Testis (tissue), 2 donors: ENCODE measurements at regions not wholly inside any gene's neighbourhood (a gene's known extent, or its start where the extent isn't known, plus 50 kb on each side); places are given as distances from the start of the nearest gene placed in this dataset.

Experiments used
- DNase-seq: peaks from one replicate; pipeline ENCODE4 v3.0.0-alpha.2; 2019
- H3K27ac ChIP-seq, 2 donors: fragments of 200-600 bp; sonication (generic); one replicate each; pipeline ENCODE4 v1.5.1; 2019
- H3K27me3 ChIP-seq: fragments of 200-600 bp; sonication (generic); one replicate; pipeline ENCODE4 v1.5.1; 2019
- H3K36me3 ChIP-seq: fragments of 200-600 bp; sonication (generic); one replicate; pipeline ENCODE4 v1.5.1; 2017; ENCODE audit warnings: low read depth; ENCODE audit errors: missing control alignments
- H3K4me1 ChIP-seq: fragments of 200-600 bp; sonication (generic); one replicate; pipeline ENCODE4 v1.5.1; 2019
- H3K4me3 ChIP-seq, 2 donors: fragments of 200-600 bp; sonication (generic); one replicate each; pipeline ENCODE4 v1.5.1; 2017 to 2019
- H3K9me3 ChIP-seq: fragments of 200-600 bp; sonication (generic); one replicate; pipeline ENCODE4 v1.5.1; 2017
- POLR2A ChIP-seq: fragments of 450-650 bp; IDR thresholded peaks from one replicate; pipeline ENCODE4 v1.6.1; 2017; ENCODE audit warnings: antibody characterized with exemption, mild to moderate bottlenecking, moderate library complexity
- WGBS, 2 donors: methylation state at CpG; one replicate each; pipeline ENCODE4 v1.1.5; 2018; 5-methylcytosine and 5-hydroxymethylcytosine counted together
- intact Hi-C: fragments of 100-400 bp; cut with DNase I; formaldehyde crosslinking; loops from one replicate; pipeline ENCODE4 v1.15.1; 2023; ENCODE audit warnings: low total_unique reads
- TF ChIP-seq, protein P1 (sequence below), 3 experiments: fragments of 450-650 bp in 2 of 3; fragments of 200-600 bp in 1 of 3; sonication (generic) in 1 of 3; IDR thresholded peaks; one replicate each; pipeline ENCODE4 v1.5.1; 2016 to 2019; ENCODE audit warnings: antibody characterized with exemption in 3 of 3, mild to moderate bottlenecking in 2 of 3, moderate library complexity in 1 of 3

DNA sequence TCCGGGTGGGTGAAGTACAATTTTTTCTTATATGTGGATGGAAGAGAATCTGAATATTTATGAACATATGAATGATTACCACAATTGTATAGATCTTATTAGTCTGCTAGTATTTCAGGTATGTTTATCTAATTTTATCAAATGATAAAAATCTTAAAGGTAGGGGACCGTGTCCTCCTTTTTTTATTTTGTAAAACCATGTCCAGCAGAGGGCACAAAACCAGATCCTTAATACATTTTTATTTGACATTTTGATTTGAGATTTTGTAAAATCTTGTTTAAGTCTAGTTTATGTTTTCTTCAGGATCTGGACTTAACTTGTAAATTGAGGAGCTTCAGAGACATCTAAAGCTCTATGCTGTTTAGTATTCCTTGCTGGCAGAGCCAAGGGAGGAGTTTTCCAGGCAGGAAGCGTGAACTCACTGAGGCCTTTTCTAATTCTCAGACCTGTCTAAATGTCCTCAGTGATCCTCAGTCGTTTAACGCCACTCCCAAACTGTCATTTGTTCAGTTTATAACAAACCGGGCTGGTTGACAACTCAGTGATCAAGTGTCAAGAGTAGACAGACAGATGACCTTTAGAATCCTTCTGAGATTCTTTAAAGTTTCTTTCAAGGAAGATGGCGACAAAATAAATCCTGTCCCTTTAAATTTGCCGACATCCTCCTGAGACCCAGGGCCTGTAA is 263.9 kb downstream of the KTN1 start:
- no peak overlapping the region for H3K27ac ChIP-seq
- no peaks in the 10 kb centered on the region for H3K9me3 ChIP-seq
- H3K4me1 ChIP-seq = no peaks in the 10 kb centered on the region
- WGBS, 2 donors = 76% methylated on average over 8 of the region's 8 CpGs
- no peak for TF ChIP-seq POLR2A
- TF ChIP-seq, protein P1, sequence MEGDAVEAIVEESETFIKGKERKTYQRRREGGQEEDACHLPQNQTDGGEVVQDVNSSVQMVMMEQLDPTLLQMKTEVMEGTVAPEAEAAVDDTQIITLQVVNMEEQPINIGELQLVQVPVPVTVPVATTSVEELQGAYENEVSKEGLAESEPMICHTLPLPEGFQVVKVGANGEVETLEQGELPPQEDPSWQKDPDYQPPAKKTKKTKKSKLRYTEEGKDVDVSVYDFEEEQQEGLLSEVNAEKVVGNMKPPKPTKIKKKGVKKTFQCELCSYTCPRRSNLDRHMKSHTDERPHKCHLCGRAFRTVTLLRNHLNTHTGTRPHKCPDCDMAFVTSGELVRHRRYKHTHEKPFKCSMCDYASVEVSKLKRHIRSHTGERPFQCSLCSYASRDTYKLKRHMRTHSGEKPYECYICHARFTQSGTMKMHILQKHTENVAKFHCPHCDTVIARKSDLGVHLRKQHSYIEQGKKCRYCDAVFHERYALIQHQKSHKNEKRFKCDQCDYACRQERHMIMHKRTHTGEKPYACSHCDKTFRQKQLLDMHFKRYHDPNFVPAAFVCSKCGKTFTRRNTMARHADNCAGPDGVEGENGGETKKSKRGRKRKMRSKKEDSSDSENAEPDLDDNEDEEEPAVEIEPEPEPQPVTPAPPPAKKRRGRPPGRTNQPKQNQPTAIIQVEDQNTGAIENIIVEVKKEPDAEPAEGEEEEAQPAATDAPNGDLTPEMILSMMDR (IDR thresholded peaks at IDR 0.05) = no peak
- no peak overlapping the region for H3K4me3 ChIP-seq
- DNase-seq = no peak
- intact Hi-C loops = no loop called here
- H3K36me3 ChIP-seq = no peaks in the 10 kb centered on the region
- no peaks in the 10 kb centered on the region for H3K27me3 ChIP-seq

DNA sequence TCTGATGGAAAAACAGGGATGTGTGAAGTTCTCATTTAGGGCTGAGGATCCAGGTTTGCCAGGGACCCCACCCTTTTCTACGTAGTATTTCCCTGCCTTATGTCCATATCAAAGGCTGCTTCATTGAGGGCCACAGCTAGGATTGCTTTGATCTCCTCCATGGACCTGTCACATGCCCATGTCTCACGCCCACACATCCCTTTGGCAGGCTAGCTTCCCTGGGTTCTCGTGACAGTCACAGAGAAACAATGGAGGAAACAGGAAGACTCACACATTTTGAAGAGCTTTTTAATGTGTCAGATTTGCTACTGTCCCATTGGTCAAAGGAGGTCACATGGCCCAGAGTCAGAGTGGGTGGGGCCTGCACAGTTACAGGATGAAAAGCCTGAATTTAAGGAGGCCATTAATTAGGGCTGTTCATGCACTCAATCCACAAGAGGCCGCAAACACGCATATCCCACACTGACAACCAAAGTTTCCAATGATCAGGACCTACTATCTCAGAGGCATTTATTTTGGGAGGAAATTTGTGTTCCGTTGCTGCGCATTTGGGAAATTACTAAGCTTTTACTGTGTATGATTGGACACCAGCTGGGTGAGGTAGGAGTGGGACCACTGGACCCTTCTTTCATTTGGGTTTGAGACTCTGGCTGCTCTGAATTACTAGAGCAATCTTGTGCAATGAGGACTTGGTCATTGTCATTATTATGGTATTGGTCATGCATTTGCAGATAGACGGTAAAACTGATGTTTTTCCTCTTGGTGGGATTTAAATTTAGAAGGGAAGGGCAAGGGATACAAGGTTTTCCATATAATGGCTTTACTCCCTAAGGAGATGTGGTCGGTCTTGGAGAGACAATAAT is 266.2 kb downstream of the KTN1 start:
- no peaks in the 10 kb centered on the region for H3K4me1 ChIP-seq
- no peak overlapping the region for H3K27ac ChIP-seq
- no peak for TF ChIP-seq POLR2A
- TF ChIP-seq, protein P1 (IDR thresholded peaks at IDR 0.05) = no peak
- intact Hi-C loops = no loop called here
- no peak overlapping the region for H3K4me3 ChIP-seq
- 67 to 86% methylated on average over 9 of the region's 9 CpGs for WGBS, 2 donors
- H3K9me3 ChIP-seq = no peaks in the 10 kb centered on the region
- no peak for DNase-seq
- no peaks in the 10 kb centered on the region for H3K27me3 ChIP-seq
- no peaks in the 10 kb centered on the region for H3K36me3 ChIP-seq

DNA sequence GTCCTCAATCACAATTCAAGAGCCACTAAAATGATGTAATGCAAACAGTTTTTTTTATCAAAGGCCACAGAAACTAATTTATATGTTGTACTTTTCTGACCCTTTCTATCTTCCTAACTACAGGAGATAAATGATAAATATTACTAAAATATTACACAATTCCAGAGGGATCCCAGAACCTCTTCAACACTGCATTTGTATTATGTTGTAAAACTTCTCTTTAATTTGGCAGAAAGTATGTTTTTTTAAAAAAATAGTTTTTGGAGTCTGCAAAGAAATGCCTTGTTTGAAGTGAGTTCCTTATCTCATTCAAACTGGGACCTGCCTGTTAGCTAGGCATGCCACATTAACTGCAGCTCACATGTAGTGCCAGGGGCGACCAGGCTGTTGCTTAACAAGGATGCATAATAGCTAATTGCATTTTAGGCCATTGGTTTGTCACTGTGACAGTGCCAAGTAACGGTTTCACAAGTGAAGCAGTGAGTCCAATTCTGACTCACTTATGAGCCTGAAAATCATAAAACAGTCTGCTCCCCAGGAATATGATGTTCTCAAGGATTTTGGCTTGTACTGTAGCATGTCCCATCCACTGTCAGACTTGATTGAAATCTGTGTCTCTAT is 266.9 kb downstream of the KTN1 start:
- Histone ChIP-seq H3K27me3 (no peaks in the 10 kb centered on the region), H3K4me1 (no peaks in the 10 kb centered on the region), H3K9me3 (no peaks in the 10 kb centered on the region), H3K4me3 (no peak overlapping the region), H3K27ac (no peak overlapping the region), H3K36me3 (no peaks in the 10 kb centered on the region)
- TF ChIP-seq POLR2A = no peak
- TF ChIP-seq, protein P1 (IDR thresholded peaks at IDR 0.05) = no peak
- 60 to 65% methylated on average over 2 of the region's 2 CpGs for WGBS, 2 donors
- DNase-seq = no peak
- intact Hi-C loops = no loop called here

DNA sequence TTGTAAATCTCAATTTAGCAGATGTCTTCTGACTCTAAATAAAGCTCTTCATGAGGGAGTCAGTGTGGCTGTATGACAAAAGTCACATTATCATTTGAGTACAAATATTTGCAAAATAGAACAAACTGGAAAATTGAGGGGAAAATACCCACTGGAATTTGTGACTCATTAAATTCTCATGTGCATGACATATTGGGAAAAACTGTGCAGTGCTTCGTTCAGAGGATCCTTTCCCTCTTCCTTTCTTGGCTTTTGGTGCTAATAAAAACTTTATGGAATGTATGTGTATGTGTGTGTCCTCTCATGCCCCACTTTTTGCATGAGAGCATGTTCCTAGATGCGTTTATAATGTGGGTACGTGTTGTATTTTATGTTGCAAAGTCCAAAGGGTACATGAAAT is 267.8 kb downstream of the KTN1 start:
- H3K27me3 ChIP-seq = no peaks in the 10 kb centered on the region
- TF ChIP-seq POLR2A = no peak
- TF ChIP-seq, protein P1 (IDR thresholded peaks at IDR 0.05) = no peak
- no peak overlapping the region for H3K27ac ChIP-seq
- intact Hi-C loops = no loop called here
- no peaks in the 10 kb centered on the region for H3K9me3 ChIP-seq
- H3K36me3 ChIP-seq = no peaks in the 10 kb centered on the region
- no peak for DNase-seq
- 61 to 68% methylated on average over 3 of the region's 3 CpGs for WGBS, 2 donors
- no peaks in the 10 kb centered on the region for H3K4me1 ChIP-seq
- no peak overlapping the region for H3K4me3 ChIP-seq
